ENCODE measurements at regions not wholly inside any gene's neighbourhood (a gene's known extent, or its start where the extent isn't known, plus 50 kb on each side); places are given as distances from the start of the nearest gene placed in this dataset.

DNA sequence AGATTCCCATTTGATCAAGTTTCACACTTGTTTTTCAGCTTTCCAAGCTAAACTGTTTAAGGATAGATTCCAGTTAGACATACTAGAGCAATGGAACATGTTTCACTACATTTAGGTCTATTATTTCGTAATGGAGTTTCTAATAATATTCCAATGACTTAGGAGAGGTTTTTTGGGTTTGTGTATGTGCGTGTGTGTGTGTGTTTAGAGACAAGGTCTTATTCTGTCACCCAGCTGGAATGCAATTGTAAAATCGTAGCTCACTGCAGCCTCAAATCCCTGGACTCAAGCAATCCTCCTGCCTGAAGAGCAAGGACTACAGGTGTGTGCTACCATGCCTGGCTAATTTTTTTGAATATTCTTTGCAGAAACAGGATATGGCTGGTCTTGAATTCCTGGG is 426.3 kb downstream of the ZFHX3 start:
- TF ChIP-seq, protein P1, sequence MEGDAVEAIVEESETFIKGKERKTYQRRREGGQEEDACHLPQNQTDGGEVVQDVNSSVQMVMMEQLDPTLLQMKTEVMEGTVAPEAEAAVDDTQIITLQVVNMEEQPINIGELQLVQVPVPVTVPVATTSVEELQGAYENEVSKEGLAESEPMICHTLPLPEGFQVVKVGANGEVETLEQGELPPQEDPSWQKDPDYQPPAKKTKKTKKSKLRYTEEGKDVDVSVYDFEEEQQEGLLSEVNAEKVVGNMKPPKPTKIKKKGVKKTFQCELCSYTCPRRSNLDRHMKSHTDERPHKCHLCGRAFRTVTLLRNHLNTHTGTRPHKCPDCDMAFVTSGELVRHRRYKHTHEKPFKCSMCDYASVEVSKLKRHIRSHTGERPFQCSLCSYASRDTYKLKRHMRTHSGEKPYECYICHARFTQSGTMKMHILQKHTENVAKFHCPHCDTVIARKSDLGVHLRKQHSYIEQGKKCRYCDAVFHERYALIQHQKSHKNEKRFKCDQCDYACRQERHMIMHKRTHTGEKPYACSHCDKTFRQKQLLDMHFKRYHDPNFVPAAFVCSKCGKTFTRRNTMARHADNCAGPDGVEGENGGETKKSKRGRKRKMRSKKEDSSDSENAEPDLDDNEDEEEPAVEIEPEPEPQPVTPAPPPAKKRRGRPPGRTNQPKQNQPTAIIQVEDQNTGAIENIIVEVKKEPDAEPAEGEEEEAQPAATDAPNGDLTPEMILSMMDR (conservative IDR thresholded peaks at IDR 0.05; ENCODE audit: low read depth, low read length), result no peak
- no peak for TF ChIP-seq EZH2phosphoT487 (IDR thresholded peaks at IDR 0.05; ENCODE audit: borderline replicate concordance, low read length)
